RCC 7860 (cell line): ENCODE measurements at regions not wholly inside any gene's neighbourhood (a gene's known extent, or its start where the extent isn't known, plus 50 kb on each side); places are given as distances from the start of the nearest gene placed in this dataset.
"Not testable (repeated sequence)": the region's sequence is repeated elsewhere in the genome, so short reads cannot be mapped to it uniquely, and the experiment has no call there.

Experiments used
- DNase-seq: peaks from one replicate; pipeline ENCODE4 v3.0.0-alpha.2; 2015; ENCODE audit warnings: low spot score
- FAIRE-seq: peaks from 2 replicates; lab custom pipeline; 2012; peaks lifted over from hg19 to GRCh38; lab: Jason Lieb, UNC

DNA sequence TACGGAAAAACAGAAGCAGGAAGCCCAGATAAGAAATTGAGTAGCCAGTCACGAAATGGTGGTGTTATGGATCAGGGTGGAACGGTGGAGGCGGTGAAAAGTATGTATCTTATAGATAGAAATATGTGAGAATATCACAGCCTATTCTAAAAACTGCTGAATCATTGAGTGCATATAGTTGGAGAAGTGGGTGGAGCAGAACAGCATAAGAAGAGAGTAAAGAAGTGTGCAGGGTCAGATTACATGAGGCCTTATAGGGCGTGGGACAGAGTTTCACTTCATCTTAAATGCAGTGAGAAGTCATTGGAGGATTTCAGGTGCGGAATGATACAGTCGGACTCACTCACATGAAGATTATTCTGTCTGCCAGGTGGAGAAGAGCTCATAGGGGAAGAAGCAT is 293.1 kb downstream of the TRIML1 start:
- DNase-seq (no peak), FAIRE-seq (no peak)

GRCh38 chr4:188433741-188434315 is 294.6 kb downstream of the TRIML1 start:
- FAIRE-seq, result no peak
- DNase-seq, result no peak

GRCh38 chr4:188434643-188435042 is 295.4 kb downstream of the TRIML1 start:
- no peak for DNase-seq
- FAIRE-seq, result no peak

DNA sequence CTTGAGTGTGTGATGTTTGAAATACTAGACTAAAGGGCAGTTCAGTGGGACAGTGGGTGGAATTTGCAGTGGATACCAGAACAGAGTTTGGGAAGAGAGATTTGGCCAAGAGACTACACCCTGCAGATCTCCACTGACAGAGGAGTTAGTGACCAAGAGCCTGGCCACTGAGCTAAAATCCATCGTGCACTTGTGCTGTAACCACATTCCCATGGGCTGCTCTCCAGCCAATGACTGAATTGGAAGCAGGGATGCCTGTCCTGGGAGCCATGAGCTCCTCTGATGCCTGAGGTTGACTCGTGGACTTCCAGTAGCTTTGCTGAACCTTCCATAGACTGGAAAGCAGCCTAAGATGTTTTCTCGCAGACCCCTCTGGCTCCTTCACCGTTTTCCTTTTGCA is 296.1 kb downstream of the TRIML1 start:
- DNase-seq (no peak), FAIRE-seq (no peak)

GRCh38 chr4:188437535-188437934 is 298.3 kb downstream of the TRIML1 start:
- DNase-seq (no peak), FAIRE-seq (no peak)

GRCh38 chr4:188438391-188438824 is 299.2 kb downstream of the TRIML1 start:
- DNase-seq, FAIRE-seq: not testable (repeated sequence)

DNA sequence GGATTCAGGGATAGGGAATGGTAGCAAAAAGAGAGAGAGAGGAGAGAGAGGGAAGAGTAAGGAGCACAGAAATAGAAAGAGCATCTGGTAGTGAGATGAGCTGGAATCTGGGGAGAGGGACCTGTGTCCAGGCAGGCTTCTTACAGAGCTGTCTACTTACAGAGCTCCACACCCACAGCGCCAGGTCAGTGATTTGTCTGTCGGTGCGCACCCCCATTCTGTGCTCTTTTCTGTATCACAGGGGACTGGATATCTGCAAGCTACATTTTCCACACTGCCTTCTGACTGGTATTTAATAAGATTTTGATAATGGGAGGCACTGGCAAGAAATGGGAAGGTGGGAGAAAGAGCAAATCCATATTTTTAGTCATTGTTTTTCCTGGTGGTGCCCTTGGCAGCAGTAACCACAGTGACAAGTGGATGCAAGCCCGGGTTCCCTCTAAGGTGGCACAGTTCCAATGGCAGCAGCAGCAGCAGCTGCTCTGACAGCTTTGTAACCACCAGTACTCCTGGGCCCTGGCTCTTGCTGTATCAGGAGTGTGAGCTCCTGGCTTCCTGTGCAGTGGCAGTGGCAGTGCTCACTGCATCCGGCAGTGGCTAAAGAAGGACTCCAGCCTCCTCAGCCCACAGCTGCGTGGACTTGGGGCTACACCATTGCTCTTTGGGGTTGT is 300.5 kb downstream of the TRIML1 start:
- FAIRE-seq, result no peak
- no peak for DNase-seq

DNA sequence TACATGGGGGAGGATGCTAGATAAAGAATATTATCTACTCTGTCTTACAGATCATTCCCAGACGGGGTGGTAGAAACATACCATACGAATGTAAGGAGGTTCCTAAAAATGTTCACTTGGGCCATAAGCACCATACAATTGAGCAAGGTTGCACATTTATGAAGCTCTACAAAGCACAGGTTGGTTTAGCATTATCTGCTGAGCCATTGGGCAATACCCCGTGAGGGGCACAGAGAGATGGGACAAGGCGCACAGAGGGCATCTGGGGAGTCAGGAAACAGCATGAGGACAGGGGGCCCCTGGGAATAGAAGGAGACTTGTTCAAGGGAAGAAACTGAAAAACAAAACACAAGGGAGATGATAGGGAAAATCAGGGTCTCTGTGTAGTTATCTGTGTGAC is 305.3 kb downstream of the TRIML1 start:
- DNase-seq, result no peak
- FAIRE-seq, result no peak

- not testable (repeated sequence) for FAIRE-seq
Measured at GRCh38 chr4:188448996-188449395, 309.8 kb downstream of the TRIML1 start.

DNA sequence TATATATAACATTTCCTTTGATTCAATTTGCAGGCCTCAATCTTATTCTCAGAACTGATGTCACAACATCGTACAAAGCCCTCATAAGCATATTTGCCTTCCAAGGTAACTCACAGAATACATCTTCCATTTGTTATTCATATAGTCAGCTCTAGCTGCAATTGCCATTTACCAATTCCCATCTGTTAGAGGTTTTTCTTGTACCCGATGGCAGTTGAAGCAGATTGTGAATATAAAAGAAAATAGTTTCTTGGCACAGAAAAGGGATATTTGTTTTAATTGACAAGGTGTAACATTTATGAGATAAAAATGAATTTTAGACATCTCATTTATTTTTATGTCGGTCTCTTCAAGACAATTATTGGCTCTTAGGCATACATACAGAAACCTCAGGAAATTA is 311.3 kb downstream of the TRIML1 start:
- FAIRE-seq (no peak), DNase-seq (no peak)

More at GRCh38 chr4:188448996-188449395, 309.8 kb downstream of the TRIML1 start:
- not testable (repeated sequence) for DNase-seq

DNA sequence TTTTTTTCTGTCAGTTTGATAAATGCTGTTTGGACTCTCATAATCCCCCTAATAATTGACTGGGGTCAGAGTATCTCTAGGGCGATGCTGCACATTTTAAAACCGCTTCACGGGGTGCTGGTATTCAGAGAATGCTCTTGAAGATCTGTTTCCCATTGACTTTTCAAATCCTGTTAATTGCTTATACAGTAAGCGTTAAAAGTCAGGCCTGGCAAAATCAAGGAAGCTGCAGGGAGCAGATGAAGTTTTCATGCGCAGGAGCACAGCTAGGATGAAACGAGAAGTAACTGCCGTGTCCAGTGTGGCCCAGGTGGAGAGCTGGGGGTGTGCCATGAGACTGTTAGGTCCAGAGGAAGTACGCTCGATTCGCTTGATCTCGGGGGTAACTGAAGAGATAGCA is 312.9 kb downstream of the TRIML1 start:
- DNase-seq, result no peak
- no peak for FAIRE-seq

DNA sequence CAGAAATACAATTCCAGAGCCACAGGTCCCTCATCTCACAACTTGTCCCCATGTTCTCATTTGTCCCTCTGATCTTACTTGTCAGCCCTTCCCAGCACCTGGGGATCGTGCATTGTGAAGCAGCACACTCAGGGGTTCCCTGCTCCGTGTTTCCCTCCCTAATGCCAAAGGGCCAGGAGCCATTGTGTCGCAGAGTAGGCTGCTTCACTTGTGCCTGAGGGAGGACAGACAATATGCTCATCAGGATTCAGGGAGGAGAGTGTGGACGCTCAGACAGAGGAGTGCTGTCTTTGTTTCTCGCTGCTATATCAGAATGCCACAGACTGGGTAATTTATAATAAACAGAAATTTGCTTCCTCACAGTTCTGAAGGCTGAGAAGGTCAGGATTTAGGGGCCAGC is 315.3 kb downstream of the TRIML1 start:
- DNase-seq, result no peak
- FAIRE-seq, result no peak

DNA sequence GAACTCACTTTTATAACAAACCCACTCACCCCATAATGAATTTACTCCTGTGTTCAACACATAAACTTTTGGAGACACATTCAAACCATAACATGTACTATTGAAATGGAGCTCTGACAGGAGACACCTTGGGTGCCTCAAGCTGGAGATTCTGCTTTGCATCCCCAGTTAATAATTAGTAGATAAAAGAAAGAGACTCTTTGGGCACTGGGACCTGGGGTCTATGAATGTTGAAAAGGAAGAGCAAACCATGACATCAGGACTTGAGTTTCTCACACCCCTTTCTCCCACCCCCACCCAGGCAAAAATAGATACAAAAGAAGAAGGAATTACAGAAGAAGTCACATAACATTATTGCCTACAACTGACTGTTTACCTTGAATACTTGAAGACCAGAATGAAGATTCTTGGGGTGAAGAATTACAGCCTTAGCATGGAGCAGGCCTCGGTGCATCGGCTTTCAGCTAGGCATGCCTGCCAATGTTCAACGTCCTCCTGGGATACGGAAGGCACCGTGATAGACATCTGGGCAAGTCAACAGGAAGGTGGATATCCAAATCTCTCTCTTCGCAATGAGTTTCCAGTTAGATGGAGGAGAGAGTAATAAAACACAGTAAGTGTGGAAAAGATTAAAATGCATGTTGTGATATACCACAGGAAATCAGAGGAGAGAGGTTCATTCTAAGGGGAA is 316.0 kb downstream of the TRIML1 start:
- FAIRE-seq (no peak), DNase-seq (no peak)

DNA sequence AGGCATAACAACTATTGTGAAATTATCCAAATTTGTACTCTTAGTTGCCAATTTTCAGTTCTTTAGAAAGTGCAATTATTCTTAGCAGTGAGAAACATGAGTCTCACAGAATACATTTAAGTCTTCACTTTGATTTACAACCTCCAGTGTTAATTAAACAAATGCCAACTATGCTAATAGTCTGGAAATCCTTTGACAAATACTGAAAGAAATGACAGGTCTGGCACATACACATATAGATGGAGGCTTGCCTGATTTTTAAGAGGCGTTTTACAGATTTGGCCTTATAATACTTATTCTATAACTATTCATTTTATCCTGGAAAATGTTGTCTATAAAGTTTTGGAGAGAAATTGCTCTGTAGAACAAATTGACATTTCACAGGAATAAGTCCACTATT is 320.1 kb downstream of the TRIML1 start:
- FAIRE-seq, result no peak
- no peak for DNase-seq

DNA sequence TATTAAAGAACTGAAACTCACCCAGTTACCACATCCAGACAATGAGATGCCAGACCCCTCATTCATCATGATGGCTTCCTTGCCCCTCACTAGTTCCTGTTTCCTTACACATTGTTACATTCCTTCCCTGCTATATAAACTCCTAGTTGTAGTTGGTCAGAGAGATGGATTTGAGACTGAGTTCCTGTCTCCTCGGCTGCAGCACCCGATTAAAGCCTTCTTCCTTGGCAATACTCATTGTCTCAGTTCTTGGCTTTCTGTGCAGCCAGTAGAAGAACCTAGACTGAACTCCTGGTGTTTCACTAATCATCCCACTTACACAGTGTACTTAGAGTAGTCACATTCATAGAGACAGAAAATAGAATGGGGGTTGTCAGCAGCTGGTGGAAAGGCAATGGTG is 324.7 kb downstream of the TRIML1 start:
- FAIRE-seq, result no peak

DNA sequence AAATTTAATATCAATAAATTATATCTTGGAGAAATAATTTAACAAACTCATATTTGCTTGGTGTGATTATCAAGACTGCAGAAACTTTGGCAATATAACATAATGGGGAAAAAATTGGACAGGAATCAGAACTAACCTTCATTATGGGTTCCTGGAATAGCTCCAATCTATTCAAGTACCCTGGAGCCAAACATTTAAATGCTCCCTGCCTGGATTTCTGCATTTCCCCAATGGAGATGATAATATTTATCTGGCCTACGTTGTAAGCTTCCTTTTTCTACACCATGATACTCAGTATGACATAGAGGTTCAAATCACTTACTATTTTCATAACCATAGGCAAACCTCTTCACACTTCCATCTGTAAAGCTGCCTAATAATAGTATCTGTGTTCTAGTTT is 326.8 kb downstream of the TRIML1 start:
- DNase-seq (no peak), FAIRE-seq (no peak)

More for the DNA sequence above, 324.7 kb downstream of the TRIML1 start:
- no peak for DNase-seq

- DNase-seq (no peak), FAIRE-seq (no peak)
Measured at GRCh38 chr4:188484256-188484655, 345.0 kb downstream of the TRIML1 start.

GRCh38 chr4:188485906-188486305 is 346.7 kb downstream of the TRIML1 start:
- FAIRE-seq, result no peak
- DNase-seq, result no peak

GRCh38 chr4:188492886-188493285 is 353.6 kb downstream of the TRIML1 start:
- DNase-seq, result no peak
- no peak for FAIRE-seq

GRCh38 chr4:188495169-188495568 is 355.9 kb downstream of the TRIML1 start:
- no peak for FAIRE-seq

GRCh38 chr4:188511431-188511830 is 372.2 kb downstream of the TRIML1 start:
- FAIRE-seq (no peak), DNase-seq (no peak)

More at GRCh38 chr4:188495169-188495568, 355.9 kb downstream of the TRIML1 start:
- DNase-seq, result no peak

DNA sequence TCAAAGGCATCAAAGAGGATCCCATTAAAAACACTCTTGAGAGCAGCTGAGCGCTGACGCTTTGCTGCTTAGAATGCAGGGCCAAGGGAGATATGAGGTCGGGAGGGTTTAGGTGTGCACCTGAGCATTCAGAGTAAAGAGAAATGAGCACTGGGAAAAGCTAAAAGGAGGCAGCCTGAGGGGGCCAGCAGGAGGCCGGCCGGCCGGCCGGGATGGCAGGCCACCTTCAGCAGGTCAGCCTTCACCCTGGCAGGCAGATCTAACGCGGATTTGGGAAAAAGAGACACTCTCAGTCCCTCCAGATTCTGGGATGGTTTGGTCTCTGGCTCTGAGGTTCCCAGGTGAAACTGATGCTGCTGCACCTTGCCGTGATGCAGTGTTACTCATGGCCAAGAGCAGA is 393.5 kb downstream of the TRIML1 start:
- no peak for DNase-seq
- FAIRE-seq, result no peak
